Neural cell (in vitro differentiated cells): ENCODE measurements at regions not wholly inside any gene's neighbourhood (a gene's known extent, or its start where the extent isn't known, plus 50 kb on each side); places are given as distances from the start of the nearest gene placed in this dataset.

ENCODE experiments used
- H2AFZ ChIP-seq: fragments of 200-600, 300-800 bp; sonication (generic), shearing (Covaris generic); 2 replicates; pipeline ENCODE4 v1.6.0; 2014; ENCODE audit warnings: low read depth, mild to moderate bottlenecking, antibody characterized with exemption, low read length, moderate library complexity
- H3F3A ChIP-seq: fragments of 200-600 bp; shearing (Covaris generic); 2 replicates; pipeline ENCODE4 v1.6.1; 2016; ENCODE audit warnings: mild to moderate bottlenecking, moderate library complexity, mixed read lengths, antibody characterized with exemption, low read length; ENCODE audit not compliant: insufficient read depth, poor library complexity, severe bottlenecking
- H3K27ac ChIP-seq: fragments of 200-600, 300-800 bp; sonication (generic), shearing (Covaris generic); 2 replicates; pipeline ENCODE4 v1.5.1; 2014; ENCODE audit warnings: mild to moderate bottlenecking, low read length, moderate library complexity
- H3K27me3 ChIP-seq: fragments of 300-800, 200-600 bp; sonication (generic), shearing (Covaris generic); 2 replicates; pipeline ENCODE4 v1.6.0; 2014; ENCODE audit warnings: mild to moderate bottlenecking, low read depth, low read length, moderate library complexity; ENCODE audit not compliant: insufficient read depth
- H3K36me3 ChIP-seq: fragments of 300-800, 200-600 bp; sonication (generic), shearing (Covaris generic); 2 replicates; pipeline ENCODE4 v1.5.1; 2014; ENCODE audit warnings: mild to moderate bottlenecking, antibody characterized with exemption, low read length, moderate library complexity; ENCODE audit not compliant: insufficient read depth
- H3K4me2 ChIP-seq: fragments of 300-800, 200-600 bp; sonication (generic), shearing (Covaris generic); 2 replicates; pipeline ENCODE4 v1.6.0; 2014; ENCODE audit warnings: mild to moderate bottlenecking, low read length
- H3K4me3 ChIP-seq: fragments of 300-800, 200-600 bp; sonication (generic), shearing (Covaris generic); 2 replicates; pipeline ENCODE4 v1.5.1; 2014; ENCODE audit warnings: mild to moderate bottlenecking, low read length, moderate library complexity
- H3K79me2 ChIP-seq: fragments of 200-600 bp; shearing (Covaris generic); replicated peaks from 2 replicates; pipeline ENCODE4 v1.6.0; 2014; ENCODE audit warnings: mild to moderate bottlenecking, low read length, moderate library complexity; ENCODE audit not compliant: insufficient read depth
- H3K9ac ChIP-seq: fragments of 300-800, 200-600 bp; sonication (generic), shearing (Covaris generic); 2 replicates; pipeline ENCODE4 v1.6.1; 2016; ENCODE audit warnings: mild to moderate bottlenecking, low read length, mixed read lengths
- H3K9me2 ChIP-seq: fragments of 200-600 bp; shearing (Covaris generic); 2 replicates; pipeline ENCODE4 v1.6.1; 2016; ENCODE audit warnings: mild to moderate bottlenecking, low read length, mixed read lengths; ENCODE audit not compliant: insufficient read depth
- H3K9me3 ChIP-seq: fragments of 200-600, 300-800 bp; sonication (generic), shearing (Covaris generic); 2 replicates; pipeline ENCODE4 v1.6.1; 2016; ENCODE audit warnings: mild to moderate bottlenecking, mixed run types, low read length, moderate library complexity, mixed read lengths
- H4K20me1 ChIP-seq: fragments of 200-600 bp; shearing (Covaris generic); 2 replicates; pipeline ENCODE4 v1.6.1; 2016; ENCODE audit warnings: mild to moderate bottlenecking, mixed run types; ENCODE audit not compliant: insufficient read depth
- EP300 ChIP-seq: fragments of 450-650 bp; conservative IDR thresholded peaks from 2 replicates; pipeline ENCODE4 v1.6.1; 2014; ENCODE audit warnings: antibody characterized with exemption, mild to moderate bottlenecking, moderate library complexity; ENCODE audit not compliant: poor library complexity, severe bottlenecking
- EZH2 ChIP-seq: fragments of 200-600, 300-800 bp; shearing (Covaris generic), sonication (generic); IDR thresholded peaks from 2 replicates; pipeline ENCODE4 v1.6.1; 2014; ENCODE audit warnings: antibody characterized with exemption, low read length, borderline replicate concordance, mild to moderate bottlenecking; ENCODE audit not compliant: insufficient read depth, poor library complexity, severe bottlenecking
- MXI1 ChIP-seq: fragments of 450-650 bp; conservative IDR thresholded peaks from 2 replicates; pipeline ENCODE4 v1.6.1; 2014; ENCODE audit warnings: antibody characterized with exemption, mild to moderate bottlenecking; ENCODE audit not compliant: poor library complexity, severe bottlenecking
- POLR2AphosphoS5 ChIP-seq: IDR thresholded peaks from 2 replicates; pipeline ENCODE4 v1.6.1; 2012
- RAD21 ChIP-seq: fragments of 450-650 bp; conservative IDR thresholded peaks from 2 replicates; pipeline ENCODE4 v1.6.1; 2014; ENCODE audit warnings: antibody characterized with exemption, mild to moderate bottlenecking, moderate library complexity
- SMC3 ChIP-seq: fragments of 450-650 bp; conservative IDR thresholded peaks from 2 replicates; pipeline ENCODE4 v1.6.1; 2014; ENCODE audit warnings: antibody characterized with exemption, mild to moderate bottlenecking, moderate library complexity; ENCODE audit not compliant: poor library complexity
- TAF1 ChIP-seq: IDR thresholded peaks from 2 replicates; pipeline ENCODE4 v1.6.1; 2012; ENCODE audit warnings: low read depth
- TF ChIP-seq, protein P1 (sequence below): IDR thresholded peaks from 2 replicates; pipeline ENCODE4 v1.6.1; 2012; ENCODE audit warnings: borderline replicate concordance
- TF ChIP-seq, protein P2 (sequence below): fragments of 450-650 bp; IDR thresholded peaks from 2 replicates; pipeline ENCODE4 v1.5.1; 2014; ENCODE audit warnings: antibody characterized with exemption, mild to moderate bottlenecking, moderate library complexity; ENCODE audit not compliant: poor library complexity, severe bottlenecking

DNA sequence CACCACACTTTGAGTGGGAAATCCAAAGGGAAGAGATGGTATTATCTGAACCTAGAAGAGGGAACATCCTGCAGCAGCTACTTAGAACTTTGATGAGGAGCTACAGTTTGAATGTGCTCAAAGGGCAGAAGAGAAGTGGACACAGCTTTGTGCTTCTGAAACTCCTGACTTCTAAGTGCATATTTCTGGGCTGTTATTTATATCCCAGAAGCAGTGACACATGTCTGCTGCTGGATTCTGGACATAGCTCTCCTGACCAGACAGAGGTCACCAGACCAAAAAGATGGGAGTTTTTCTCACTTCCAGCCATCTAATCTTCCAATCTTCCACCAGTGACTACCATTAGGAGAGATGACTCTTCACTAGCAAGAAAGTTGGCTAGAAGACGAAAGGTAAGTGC lies 153.9 kb downstream of the FSIP2 start:
- no peak for TF ChIP-seq SMC3
- no peak for TF ChIP-seq MXI1
- TF ChIP-seq RAD21, result no peak
- H2AFZ ChIP-seq, result no peak overlapping the region
- no peaks in the 10 kb centered on the region for H3K36me3 ChIP-seq
- H3K9ac ChIP-seq, result no peak overlapping the region
- H3F3A ChIP-seq, result no peaks in the 10 kb centered on the region
- H3K27me3 ChIP-seq, result no peaks in the 10 kb centered on the region
- no peaks in the 10 kb centered on the region for H3K9me2 ChIP-seq
- no peak overlapping the region for H3K4me3 ChIP-seq
- H4K20me1 ChIP-seq, result no peaks in the 10 kb centered on the region
- no peaks in the 10 kb centered on the region for H3K9me3 ChIP-seq
- no peak overlapping the region for H3K27ac ChIP-seq
- no peak overlapping the region for H3K4me2 ChIP-seq
- H3K79me2 ChIP-seq, result no peaks in the 10 kb centered on the region

DNA sequence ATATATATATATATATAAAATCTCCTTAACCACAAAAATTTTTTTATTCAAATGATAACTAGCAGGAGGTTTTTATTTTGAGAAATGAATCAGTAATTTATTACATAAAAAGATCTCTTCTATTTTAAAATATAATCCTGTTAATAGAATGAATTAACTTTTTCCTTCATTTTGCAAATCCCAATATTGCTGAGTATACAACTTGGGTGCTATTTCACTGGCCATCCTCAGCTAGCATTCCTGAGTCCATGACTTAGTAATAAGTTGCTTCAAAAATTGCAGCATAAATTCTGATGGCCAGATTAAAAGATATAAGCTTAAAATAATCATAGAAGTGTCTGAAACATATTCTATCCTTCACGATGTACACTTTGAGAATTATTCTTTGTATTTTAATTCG lies 155.6 kb downstream of the FSIP2 start:
- H3F3A ChIP-seq, result no peaks in the 10 kb centered on the region
- no peaks in the 10 kb centered on the region for H3K79me2 ChIP-seq
- H4K20me1 ChIP-seq, result no peaks in the 10 kb centered on the region
- no peak overlapping the region for H3K27ac ChIP-seq
- H3K27me3 ChIP-seq, result no peaks in the 10 kb centered on the region
- no peak overlapping the region for H3K4me3 ChIP-seq
- H3K9ac ChIP-seq, result no peak overlapping the region
- no peaks in the 10 kb centered on the region for H3K9me3 ChIP-seq
- no peak overlapping the region for H2AFZ ChIP-seq
- no peak overlapping the region for H3K4me2 ChIP-seq
- TF ChIP-seq TAF1 (no peak), RAD21 (no peak), EP300 (no peak), EZH2 (no peak), POLR2AphosphoS5 (no peak), MXI1 (no peak), SMC3 (no peak)
- TF ChIP-seq, protein P1, sequence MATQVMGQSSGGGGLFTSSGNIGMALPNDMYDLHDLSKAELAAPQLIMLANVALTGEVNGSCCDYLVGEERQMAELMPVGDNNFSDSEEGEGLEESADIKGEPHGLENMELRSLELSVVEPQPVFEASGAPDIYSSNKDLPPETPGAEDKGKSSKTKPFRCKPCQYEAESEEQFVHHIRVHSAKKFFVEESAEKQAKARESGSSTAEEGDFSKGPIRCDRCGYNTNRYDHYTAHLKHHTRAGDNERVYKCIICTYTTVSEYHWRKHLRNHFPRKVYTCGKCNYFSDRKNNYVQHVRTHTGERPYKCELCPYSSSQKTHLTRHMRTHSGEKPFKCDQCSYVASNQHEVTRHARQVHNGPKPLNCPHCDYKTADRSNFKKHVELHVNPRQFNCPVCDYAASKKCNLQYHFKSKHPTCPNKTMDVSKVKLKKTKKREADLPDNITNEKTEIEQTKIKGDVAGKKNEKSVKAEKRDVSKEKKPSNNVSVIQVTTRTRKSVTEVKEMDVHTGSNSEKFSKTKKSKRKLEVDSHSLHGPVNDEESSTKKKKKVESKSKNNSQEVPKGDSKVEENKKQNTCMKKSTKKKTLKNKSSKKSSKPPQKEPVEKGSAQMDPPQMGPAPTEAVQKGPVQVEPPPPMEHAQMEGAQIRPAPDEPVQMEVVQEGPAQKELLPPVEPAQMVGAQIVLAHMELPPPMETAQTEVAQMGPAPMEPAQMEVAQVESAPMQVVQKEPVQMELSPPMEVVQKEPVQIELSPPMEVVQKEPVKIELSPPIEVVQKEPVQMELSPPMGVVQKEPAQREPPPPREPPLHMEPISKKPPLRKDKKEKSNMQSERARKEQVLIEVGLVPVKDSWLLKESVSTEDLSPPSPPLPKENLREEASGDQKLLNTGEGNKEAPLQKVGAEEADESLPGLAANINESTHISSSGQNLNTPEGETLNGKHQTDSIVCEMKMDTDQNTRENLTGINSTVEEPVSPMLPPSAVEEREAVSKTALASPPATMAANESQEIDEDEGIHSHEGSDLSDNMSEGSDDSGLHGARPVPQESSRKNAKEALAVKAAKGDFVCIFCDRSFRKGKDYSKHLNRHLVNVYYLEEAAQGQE, result no peak
- TF ChIP-seq, protein P2, sequence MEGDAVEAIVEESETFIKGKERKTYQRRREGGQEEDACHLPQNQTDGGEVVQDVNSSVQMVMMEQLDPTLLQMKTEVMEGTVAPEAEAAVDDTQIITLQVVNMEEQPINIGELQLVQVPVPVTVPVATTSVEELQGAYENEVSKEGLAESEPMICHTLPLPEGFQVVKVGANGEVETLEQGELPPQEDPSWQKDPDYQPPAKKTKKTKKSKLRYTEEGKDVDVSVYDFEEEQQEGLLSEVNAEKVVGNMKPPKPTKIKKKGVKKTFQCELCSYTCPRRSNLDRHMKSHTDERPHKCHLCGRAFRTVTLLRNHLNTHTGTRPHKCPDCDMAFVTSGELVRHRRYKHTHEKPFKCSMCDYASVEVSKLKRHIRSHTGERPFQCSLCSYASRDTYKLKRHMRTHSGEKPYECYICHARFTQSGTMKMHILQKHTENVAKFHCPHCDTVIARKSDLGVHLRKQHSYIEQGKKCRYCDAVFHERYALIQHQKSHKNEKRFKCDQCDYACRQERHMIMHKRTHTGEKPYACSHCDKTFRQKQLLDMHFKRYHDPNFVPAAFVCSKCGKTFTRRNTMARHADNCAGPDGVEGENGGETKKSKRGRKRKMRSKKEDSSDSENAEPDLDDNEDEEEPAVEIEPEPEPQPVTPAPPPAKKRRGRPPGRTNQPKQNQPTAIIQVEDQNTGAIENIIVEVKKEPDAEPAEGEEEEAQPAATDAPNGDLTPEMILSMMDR, result no peak
- no peaks in the 10 kb centered on the region for H3K36me3 ChIP-seq
- H3K9me2 ChIP-seq, result no peaks in the 10 kb centered on the region
